Thyroid gland (tissue), 4 donors: ENCODE measurements at regions not wholly inside any gene's neighbourhood (a gene's known extent, or its start where the extent isn't known, plus 50 kb on each side); places are given as distances from the start of the nearest gene placed in this dataset.

Experiments
- POLR2A ChIP-seq, 2 donors: fragments of 450-650 bp; IDR thresholded peaks; one replicate each; pipeline ENCODE4 v1.6.1; 2017; ENCODE audit warnings: antibody characterized with exemption in 2 of 2, mild to moderate bottlenecking in 2 of 2, moderate library complexity in 1 of 2
- TF ChIP-seq, protein P1 (sequence below), 6 experiments: fragments of 200-600 bp in 3 of 6; fragments of 450-650 bp in 3 of 6; sonication (generic) in 3 of 6; IDR thresholded peaks; one replicate each; pipeline ENCODE4 v1.5.1; 2016 to 2019; ENCODE audit warnings: antibody characterized with exemption in 6 of 6, mild to moderate bottlenecking in 2 of 6, inconsistent platforms in 1 of 6, moderate library complexity in 1 of 6

DNA sequence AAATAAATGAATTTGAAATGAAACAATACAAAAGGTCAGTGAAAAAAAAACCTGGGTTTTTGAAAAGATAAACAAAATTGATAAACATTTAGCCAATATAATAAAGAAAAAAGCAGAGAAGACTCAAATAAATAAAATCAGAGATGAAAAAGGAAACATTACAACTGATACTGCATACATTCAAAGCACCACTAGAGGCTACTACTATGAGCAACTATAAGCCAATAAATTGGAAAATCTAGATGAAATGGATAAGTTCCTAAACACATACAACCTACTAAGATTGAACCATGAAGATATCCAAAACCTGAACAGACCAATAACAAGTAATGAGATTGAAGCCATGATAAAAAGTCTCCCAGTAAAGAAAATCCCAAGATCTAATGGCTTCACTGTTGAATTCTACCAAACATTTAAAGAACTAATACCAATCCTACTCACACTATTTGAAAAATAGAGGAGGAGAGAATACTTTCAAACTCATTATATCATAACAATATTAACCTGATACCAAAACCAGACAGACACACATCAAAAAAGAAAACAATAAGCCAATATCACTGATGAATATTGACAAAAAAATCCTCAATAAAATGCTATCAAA is 80.8 kb upstream of the CERS6 start:
- TF ChIP-seq, protein P1, sequence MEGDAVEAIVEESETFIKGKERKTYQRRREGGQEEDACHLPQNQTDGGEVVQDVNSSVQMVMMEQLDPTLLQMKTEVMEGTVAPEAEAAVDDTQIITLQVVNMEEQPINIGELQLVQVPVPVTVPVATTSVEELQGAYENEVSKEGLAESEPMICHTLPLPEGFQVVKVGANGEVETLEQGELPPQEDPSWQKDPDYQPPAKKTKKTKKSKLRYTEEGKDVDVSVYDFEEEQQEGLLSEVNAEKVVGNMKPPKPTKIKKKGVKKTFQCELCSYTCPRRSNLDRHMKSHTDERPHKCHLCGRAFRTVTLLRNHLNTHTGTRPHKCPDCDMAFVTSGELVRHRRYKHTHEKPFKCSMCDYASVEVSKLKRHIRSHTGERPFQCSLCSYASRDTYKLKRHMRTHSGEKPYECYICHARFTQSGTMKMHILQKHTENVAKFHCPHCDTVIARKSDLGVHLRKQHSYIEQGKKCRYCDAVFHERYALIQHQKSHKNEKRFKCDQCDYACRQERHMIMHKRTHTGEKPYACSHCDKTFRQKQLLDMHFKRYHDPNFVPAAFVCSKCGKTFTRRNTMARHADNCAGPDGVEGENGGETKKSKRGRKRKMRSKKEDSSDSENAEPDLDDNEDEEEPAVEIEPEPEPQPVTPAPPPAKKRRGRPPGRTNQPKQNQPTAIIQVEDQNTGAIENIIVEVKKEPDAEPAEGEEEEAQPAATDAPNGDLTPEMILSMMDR (IDR thresholded peaks at IDR 0.05): peak in 3 of 6 experiments; percentile 33 to 41 (median 40)
- TF ChIP-seq POLR2A (IDR thresholded peaks at IDR 0.05): no peak
